ENCODE measurements at regions not wholly inside any gene's neighbourhood (a gene's known extent, or its start where the extent isn't known, plus 50 kb on each side); places are given as distances from the start of the nearest gene placed in this dataset.
A peak's percentile ranks its signal among the peaks of the same experiment; 100 is the strongest.

DNA sequence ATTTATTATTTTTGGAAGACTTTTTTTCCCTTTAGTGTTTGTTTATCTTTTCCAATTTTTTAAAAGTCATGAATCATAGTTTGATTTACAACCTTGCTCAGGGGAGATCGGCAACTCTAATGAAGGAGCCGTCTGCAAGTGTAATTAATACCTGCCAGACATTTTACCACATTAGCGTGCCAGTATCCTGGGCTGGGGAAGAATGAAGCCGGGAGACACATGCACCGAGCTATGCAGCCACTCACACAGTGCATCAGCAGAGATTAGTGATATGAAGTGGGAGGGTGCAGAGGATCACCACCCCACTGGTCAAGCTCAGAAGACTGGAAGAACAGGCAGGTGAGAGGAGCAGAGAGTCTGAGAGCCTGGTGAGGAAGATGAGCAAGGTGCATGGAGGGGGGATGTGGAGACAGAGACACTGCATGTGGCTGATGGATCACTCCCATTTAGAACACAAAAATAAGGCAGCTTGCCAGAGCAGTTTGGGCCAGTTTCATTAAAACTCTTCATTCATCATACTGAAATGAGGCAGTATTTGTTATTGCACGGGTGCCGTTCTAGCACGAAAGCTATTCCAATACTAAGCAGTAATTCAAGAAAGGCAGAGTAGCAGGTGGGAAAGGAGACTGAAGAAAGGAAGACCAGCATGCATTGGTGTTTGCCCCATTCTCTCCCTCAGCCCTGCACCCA is 821.6 kb downstream of the TUSC7 start:
- H3K9me3 Mint-ChIP-seq (ENCODE audit: unreplicated experiment) = peaks cover under 1% of the 10 kb centered on the region
- Histone ChIP-seq H3K9ac (ENCODE audit: low read length) (no peak overlapping the region), H3K4me1 (ENCODE audit: insufficient read depth, low read length) (no peaks in the 10 kb centered on the region), H3K79me2 (ENCODE audit: insufficient read depth, low read length) (no peaks in the 10 kb centered on the region), H2AFZ (ENCODE audit: low read depth, low read length) (no peak overlapping the region), H3K4me2 (ENCODE audit: low read length) (no peak overlapping the region), H3K9me3 (ENCODE audit: insufficient read depth, low read depth, low read length) (no peaks in the 10 kb centered on the region), H4K20me1 (ENCODE audit: insufficient read depth, low read length) (no peaks in the 10 kb centered on the region), H3K36me3 (ENCODE audit: insufficient read depth, low read length) (no peaks in the 10 kb centered on the region), H3K27ac (ENCODE audit: low read depth, low read length) (no peak overlapping the region), H3K4me3 (ENCODE audit: insufficient read depth, low read depth, low read length) (no peak overlapping the region), H3K27me3 (ENCODE audit: insufficient read depth, low read length) (no peaks in the 10 kb centered on the region)
- H3K36me3 Mint-ChIP-seq (ENCODE audit: low read depth, unreplicated experiment) = no peaks in the 10 kb centered on the region
- H3K27me3 Mint-ChIP-seq (ENCODE audit: low read depth, unreplicated experiment) = no peaks in the 10 kb centered on the region
- FAIRE-seq = no peak
- TF ChIP-seq CTCF (IDR thresholded peaks at IDR 0.05; ENCODE audit: insufficient read depth, low read depth, low read length) = no peak
- no peak for TF ChIP-seq EZH2 (IDR thresholded peaks at IDR 0.05; ENCODE audit: insufficient read depth, low read length)
- H3K4me1 Mint-ChIP-seq (ENCODE audit: low read depth, unreplicated experiment) = no peaks in the 10 kb centered on the region
- DNase-seq (ENCODE audit: low read depth) = peak; percentile 78
- H3K27ac Mint-ChIP-seq (ENCODE audit: unreplicated experiment) = no peak overlapping the region
- no peak overlapping the region for H3K4me3 Mint-ChIP-seq (ENCODE audit: unreplicated experiment)

DNA sequence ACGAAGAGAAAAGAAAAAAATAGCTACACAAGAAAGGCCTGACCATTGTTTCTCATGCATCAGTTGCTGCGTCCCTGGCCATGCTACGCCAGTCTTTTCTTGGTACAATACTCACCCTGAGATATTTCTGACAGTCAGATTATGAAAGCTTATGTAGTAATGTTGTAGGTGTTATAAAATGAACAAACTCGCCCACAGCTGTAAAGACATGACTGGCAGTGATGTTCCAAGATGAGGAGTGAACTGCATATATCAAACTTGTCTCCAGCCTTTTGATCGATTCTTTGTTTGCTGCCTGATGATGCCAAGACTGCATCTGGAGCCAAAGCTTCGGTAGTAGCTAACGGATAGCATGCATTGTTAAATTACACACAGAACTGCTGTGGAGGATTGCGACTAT is 822.7 kb downstream of the TUSC7 start:
- Histone ChIP-seq H3K4me2 (ENCODE audit: low read length) (no peak overlapping the region), H3K9me3 (ENCODE audit: insufficient read depth, low read depth, low read length) (no peaks in the 10 kb centered on the region), H4K20me1 (ENCODE audit: insufficient read depth, low read length) (no peaks in the 10 kb centered on the region), H3K4me1 (ENCODE audit: insufficient read depth, low read length) (no peaks in the 10 kb centered on the region), H3K4me3 (ENCODE audit: insufficient read depth, low read depth, low read length) (no peak overlapping the region), H3K79me2 (ENCODE audit: insufficient read depth, low read length) (no peaks in the 10 kb centered on the region), H3K27me3 (ENCODE audit: insufficient read depth, low read length) (no peaks in the 10 kb centered on the region), H3K27ac (ENCODE audit: low read depth, low read length) (no peak overlapping the region), H3K36me3 (ENCODE audit: insufficient read depth, low read length) (no peaks in the 10 kb centered on the region), H2AFZ (ENCODE audit: low read depth, low read length) (no peak overlapping the region), H3K9ac (ENCODE audit: low read length) (no peak overlapping the region)
- no peak for DNase-seq (ENCODE audit: low read depth)
- TF ChIP-seq CTCF (IDR thresholded peaks at IDR 0.05; ENCODE audit: insufficient read depth, low read depth, low read length) (no peak), EZH2 (IDR thresholded peaks at IDR 0.05; ENCODE audit: insufficient read depth, low read length) (no peak)
- H3K9me3 Mint-ChIP-seq (ENCODE audit: unreplicated experiment) = peaks cover 2% of the 10 kb centered on the region
- no peak for FAIRE-seq
- no peaks in the 10 kb centered on the region for H3K36me3 Mint-ChIP-seq (ENCODE audit: low read depth, unreplicated experiment)
- no peak overlapping the region for H3K4me3 Mint-ChIP-seq (ENCODE audit: unreplicated experiment)
- H3K4me1 Mint-ChIP-seq (ENCODE audit: low read depth, unreplicated experiment) = no peaks in the 10 kb centered on the region
- no peak overlapping the region for H3K27ac Mint-ChIP-seq (ENCODE audit: unreplicated experiment)
- H3K27me3 Mint-ChIP-seq (ENCODE audit: low read depth, unreplicated experiment) = no peaks in the 10 kb centered on the region

DNA sequence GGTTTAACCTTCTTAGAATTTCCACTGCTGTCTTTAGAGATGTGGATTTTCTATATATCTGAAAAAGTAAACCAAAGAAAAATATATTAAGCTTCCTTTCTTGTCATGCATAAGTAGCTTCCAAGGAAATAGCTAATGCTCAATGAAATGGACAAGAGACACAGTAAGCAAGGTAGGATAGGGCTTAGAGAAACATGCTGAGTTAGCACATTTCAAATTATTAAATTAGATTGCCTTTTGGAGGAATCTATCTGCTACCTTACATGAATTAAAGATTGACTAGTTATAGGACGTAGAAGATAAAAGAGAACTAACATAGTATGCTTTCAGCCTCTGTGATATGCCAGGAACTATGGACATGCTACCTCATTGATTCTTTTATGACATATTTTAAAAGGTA is 824.6 kb downstream of the TUSC7 start:
- Histone ChIP-seq H3K79me2 (ENCODE audit: insufficient read depth, low read length) (no peaks in the 10 kb centered on the region), H3K9me3 (ENCODE audit: insufficient read depth, low read depth, low read length) (no peaks in the 10 kb centered on the region), H3K4me1 (ENCODE audit: insufficient read depth, low read length) (no peaks in the 10 kb centered on the region), H3K9ac (ENCODE audit: low read length) (no peak overlapping the region), H2AFZ (ENCODE audit: low read depth, low read length) (no peak overlapping the region), H3K4me3 (ENCODE audit: insufficient read depth, low read depth, low read length) (no peak overlapping the region), H4K20me1 (ENCODE audit: insufficient read depth, low read length) (no peaks in the 10 kb centered on the region), H3K27me3 (ENCODE audit: insufficient read depth, low read length) (no peaks in the 10 kb centered on the region), H3K27ac (ENCODE audit: low read depth, low read length) (no peak overlapping the region), H3K36me3 (ENCODE audit: insufficient read depth, low read length) (no peaks in the 10 kb centered on the region), H3K4me2 (ENCODE audit: low read length) (no peak overlapping the region)
- DNase-seq (ENCODE audit: low read depth) (no peak), FAIRE-seq (no peak)
- Mint-ChIP-seq H3K9me3 (ENCODE audit: unreplicated experiment) (peaks cover 2% of the 10 kb centered on the region), H3K27ac (ENCODE audit: unreplicated experiment) (no peak overlapping the region), H3K36me3 (ENCODE audit: low read depth, unreplicated experiment) (no peaks in the 10 kb centered on the region), H3K4me3 (ENCODE audit: unreplicated experiment) (no peak overlapping the region), H3K4me1 (ENCODE audit: low read depth, unreplicated experiment) (no peaks in the 10 kb centered on the region), H3K27me3 (ENCODE audit: low read depth, unreplicated experiment) (no peaks in the 10 kb centered on the region)
- TF ChIP-seq EZH2 (IDR thresholded peaks at IDR 0.05; ENCODE audit: insufficient read depth, low read length) (no peak), CTCF (IDR thresholded peaks at IDR 0.05; ENCODE audit: insufficient read depth, low read depth, low read length) (no peak)

Data from astrocyte (in vitro differentiated cells and primary cell).